ENCODE measurements at regions not wholly inside any gene's neighbourhood (a gene's known extent, or its start where the extent isn't known, plus 50 kb on each side); places are given as distances from the start of the nearest gene placed in this dataset.

DNA sequence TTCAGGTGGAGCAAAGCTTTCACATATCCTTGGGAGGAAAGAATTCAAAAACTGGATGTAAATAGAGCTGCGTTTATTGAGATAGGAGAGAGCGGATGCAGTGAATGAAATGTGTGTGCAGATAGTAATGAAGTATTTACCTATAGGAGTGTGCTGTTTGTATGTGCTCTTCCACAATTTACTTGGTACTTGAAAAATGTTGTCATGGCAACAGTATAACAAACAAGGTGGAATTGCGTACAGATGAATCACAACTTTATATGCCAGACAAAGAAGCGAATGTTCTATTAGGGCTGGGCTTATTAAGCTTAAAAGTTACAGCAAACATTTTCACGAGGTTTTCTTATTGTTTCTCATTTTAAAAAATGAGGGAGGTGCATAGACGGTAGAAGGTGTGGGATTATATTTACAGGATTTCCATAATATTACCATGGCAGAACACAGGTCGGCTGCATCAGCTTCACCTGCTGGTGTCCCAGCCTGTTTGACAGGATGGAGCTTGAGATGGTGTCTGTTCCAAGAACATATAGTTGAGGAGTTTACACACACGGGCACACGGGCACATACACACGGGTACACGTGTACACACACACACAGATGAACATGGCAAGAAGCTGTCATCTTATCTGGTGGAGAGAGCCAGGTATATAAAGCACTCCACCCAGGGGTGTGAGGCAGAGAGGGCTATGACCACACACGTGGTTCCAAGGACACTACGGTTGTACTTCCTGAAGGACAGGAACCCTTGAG lies 155.7 kb downstream of the RMI1 start:
- peak; percentile 52 for DNase-seq

DNA sequence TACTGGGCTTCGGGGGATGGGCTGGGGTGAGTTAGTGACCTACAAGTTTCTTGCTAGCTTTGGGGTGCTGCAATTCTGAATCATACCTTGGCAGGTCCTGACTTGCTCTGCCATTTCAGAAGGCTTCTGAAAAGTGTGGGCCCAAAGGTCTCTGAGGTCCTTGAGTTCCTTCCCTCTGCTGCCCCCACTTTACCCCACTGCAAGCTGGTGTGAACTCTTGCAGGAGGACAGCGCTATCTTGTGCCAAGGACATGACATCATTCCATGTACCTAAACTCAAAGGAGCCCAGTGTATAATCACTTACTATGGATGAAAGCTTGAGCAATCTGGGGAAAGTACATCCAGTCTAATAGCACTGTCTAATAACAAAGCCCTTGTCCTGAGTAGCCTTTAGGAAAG lies 157.4 kb downstream of the RMI1 start:
- no peak for DNase-seq

DNA sequence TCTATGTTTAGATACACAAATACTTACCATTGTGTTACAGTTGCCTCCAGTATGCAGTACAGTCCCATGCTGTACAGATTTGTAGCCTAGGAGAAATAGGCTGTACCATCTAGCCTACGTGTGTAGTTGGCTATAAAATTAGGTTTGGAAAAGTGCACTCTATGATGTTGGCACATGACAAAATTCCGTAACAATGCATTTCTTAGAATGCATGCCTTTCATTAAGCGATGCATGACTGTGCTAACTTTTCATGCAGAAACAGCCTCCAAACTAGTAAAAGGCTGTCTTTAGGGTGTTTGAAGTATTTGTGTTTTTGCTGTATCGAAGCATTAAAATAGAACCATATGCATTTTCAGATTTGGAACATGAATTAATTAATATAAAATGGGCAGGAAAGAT lies 157.9 kb downstream of the RMI1 start:
- no peak for DNase-seq

DNA sequence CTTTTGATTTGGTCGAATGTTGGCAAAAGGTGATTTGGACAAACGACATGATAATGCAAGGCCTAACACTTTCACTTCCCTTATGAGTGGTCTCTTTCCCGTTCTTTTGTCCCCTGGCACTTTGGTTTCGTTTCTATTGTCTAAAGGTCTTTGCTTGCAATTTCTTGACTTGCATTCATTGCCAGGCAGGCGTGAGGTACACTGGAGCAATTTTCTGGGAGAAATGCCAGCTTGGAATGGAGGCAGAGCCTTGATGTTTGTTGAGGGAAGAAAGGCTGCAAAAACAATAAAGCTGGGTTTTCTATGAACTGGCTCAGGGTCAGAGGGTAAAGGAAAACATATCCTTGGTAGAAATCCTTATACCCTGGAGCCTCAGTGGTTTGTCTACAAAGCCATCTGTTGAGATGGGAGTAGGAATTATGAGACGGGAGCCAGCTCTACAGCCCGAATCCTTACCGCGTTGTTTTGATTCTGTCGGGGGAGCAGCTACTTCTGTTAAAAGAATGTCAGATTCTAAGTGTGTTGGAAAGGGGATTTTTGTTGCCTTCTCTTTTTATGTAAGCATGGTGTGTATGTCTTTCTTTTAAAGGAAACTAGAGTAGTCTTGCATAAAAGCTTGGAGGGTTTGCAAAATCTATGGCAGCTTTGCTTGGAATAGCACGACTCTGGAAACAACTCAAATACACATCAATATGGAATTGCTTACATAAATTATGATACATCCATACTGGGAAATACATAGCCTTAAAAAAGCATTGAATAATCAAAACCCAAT lies 158.9 kb downstream of the RMI1 start:
- DNase-seq, result peak; percentile 94

DNA sequence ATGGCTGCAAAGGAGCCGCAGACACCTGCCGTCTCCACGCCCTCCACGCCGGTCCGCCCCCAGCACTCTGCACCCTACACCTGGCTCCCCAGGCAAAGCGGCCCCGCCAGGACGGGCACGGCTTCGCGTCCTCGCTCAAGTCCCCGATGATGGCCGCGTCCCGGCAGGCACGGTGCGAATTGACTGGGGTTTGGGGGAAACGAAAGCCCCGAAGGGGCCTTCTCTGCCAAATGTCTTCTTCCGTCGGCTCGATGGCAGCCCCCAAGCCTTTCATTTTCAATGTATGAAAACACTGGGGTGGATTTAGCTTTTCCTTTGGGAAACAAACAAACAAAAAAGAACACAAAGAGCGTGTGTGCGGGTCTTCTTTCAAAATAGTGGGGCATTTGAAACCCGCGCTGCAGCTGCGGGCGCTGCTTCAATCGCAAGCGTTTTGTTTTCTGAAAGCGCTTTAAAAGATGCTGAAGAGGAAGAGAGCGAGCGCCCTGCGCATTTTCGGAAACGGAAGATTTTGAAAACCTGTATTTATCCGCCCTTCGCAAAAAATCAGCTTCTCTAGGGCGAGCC lies 160.0 kb downstream of the RMI1 start:
- peak; percentile 76 for DNase-seq

DNA sequence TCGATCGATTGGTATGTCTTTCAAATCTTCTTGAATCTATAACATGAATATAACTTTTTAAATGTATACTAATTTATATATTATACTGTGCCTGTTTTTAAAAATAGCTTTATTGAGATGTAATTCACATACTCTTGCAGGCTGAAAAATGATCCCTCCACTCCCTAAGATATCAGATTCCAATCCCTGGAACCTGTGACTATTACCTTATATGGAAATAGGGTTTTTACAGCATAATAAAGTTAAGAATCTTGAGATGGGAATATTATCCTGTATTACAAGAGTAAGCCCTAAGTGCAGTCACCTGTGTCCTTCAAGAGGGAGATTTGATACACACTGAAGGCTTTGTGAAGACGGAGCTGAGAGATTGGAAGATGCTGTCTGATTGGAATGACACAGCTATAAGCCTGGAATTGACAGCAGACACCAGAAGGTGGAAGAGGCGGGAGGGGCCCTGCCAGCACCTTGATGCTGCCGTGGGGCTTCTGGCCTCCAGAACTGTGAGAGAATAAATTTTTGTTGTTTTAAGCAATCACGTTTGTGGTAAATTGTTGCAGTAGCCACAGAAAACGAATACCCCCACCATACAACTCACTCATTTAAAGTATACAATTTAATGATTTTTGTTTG lies 161.3 kb downstream of the RMI1 start:
- DNase-seq, result peak; percentile 32

DNA sequence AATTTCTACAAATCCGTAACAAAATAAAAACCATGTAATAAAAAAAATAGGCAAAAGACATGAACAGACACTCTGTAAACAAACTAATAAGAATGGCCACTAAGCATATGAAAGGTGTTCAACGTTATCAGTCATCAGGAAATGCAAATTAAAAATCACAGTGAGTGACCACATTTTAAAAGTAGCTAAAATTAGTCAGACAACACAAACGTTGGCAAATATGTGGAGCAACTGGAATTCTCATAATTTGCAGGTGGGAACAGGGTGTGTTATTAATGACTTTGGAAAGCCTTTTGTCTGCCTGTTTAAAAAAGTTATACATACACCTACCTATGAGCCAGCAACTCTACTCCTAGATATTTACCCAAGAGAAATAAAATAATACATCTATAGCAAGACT lies 164.4 kb downstream of the RMI1 start:
- DNase-seq, result no peak

DNA sequence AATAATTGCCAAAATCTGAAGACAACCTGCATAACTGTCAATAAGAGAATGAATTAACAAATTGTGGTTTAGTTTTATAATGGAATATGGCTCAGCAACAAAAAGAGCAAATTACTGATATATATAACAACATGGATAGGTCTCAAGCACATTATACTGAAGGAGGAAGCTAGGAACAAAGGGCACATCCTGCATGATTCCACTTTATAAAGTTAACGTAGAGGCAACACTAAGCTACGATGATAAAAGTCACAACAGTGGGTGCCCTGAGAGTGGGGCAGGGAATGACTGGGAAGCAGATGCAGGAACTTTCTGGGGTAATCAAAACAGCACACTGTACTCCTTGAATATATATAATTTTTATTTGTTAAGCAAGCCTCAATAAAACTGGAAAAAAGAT lies 165.2 kb downstream of the RMI1 start:
- no peak for DNase-seq

DNA sequence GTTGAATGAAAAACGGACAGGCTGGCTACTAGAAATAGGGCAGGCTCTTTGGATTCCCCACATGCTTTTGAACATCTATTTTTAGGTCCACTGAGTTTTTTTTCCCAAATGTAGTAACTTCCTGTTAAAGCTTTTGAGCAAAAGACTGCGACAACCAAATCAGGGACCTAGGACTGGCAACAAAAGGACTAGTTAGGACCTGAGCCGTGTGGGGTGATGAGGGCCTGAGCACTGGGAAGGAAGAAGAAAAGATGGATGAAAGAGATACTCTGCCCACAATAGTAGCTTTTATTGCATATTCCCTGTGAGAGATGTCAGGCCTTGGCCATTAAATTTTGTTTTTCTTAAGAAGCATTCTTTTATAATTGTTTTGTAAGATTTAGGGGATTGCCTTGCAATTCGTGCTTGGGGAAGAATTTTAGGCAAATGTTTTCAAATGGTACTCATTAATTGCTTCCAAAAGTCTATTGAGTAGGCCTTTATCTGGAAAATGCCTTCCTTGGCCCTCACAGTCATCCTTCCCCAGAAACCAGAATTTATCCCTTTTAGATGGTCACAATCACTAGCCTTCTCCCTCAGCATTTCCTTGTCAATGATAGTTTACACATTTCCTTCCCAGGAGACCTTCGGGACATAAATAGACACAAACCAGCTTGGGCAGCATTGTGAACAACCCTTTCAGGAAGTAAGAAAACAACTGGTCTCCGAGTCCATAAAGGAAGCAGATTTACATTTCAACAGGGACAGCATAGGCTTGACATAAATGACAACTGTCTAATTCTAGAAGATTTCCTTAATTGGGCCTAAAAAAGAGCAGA lies 166.5 kb downstream of the RMI1 start:
- DNase-seq, result no peak

DNA sequence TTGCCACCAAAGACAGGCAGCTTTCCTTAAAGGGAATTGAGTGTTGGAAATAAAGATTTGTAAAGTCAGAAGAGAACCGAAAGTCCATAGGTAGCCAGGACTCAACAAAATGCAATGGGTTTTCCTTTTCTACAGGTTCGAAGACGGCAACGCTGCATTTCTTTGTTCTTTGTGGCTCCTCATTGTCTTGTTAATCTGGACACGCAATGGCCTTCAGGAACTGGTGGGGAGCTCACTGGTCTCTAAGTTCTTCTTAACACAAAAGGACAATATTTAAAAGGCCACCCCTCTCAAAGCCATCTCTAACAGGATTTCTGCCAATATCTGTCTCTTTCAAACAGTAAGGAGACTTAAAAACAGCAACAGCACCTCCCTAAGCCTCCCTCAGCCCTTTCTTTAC lies 170.6 kb downstream of the RMI1 start:
- no peak for DNase-seq

DNA sequence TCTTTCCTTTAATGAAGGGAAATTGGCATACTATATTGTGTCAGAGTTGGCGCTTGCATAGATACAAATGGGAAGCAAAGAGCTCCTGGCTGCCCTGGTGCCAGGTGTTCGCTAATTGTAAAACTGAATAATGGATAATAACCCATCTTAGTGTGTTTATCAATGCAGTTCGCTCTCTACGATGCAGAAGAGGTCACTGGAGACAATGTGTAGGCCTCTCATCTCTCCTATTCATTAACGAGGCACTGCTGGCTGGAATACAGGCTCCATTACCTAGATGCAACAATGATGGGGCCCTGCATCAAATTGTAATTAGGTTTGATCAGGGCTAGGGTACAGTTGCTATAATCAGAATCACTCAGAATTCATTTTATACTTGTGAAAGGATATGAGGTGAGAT lies 171.0 kb downstream of the RMI1 start:
- peak; percentile 93 for DNase-seq

DNA sequence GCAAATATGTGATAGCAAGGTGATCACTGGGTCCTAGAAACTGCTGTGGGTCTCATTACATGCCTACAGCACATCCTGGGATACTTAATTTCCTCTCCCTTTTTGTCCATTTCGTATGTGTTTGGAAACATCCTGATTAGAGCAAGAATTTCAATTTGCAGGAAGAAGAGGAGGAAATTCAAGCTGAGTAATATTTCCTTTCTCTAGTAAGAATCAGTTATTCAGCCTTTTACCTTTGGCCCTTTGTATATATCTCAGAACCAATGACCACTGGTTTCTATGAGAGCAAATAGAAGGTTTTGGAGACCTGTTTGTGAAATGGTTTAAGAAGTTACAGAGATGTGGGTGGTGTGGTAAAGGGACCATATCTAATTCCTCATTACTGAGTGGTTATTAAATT lies 171.6 kb downstream of the RMI1 start:
- DNase-seq, result no peak

DNA sequence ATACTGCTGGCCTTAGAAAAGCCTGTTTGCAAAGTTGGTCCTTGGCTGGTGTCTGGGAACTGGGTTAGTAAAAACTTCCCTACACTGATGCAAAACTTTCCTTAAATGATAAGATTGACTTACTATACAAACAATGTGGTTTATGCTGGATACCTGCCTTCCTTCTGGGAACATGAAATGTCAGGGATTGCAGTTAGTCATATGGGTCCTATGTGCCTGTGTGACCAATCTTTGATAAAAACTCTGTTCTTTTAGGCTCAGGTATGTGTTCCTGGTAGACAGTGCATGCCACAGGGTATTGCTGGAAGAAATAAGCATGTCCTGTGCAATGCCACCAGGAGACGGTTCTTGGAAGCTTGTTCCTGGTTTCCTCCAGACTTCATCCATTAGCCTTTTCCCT lies 173.3 kb downstream of the RMI1 start:
- DNase-seq, result no peak

DNA sequence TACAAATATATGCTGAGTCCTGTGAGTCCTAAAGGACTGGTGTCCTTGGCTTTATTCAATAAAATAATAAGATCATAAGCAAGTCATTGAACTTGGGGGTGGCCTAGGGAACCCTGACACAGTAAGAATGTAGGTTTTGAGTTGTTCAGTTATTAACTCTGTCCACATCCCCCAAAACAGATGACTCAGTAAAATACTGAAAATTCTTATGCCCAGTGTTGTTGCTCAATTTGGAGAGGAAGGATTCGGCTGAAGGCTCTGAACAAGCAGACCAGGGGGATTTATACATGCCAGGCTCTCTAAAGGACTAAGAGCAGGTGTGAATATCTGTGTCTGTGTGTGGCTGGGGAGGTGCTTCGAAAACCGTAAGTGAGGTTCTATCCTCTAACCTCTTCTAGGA lies 173.7 kb downstream of the RMI1 start:
- no peak for DNase-seq

DNA sequence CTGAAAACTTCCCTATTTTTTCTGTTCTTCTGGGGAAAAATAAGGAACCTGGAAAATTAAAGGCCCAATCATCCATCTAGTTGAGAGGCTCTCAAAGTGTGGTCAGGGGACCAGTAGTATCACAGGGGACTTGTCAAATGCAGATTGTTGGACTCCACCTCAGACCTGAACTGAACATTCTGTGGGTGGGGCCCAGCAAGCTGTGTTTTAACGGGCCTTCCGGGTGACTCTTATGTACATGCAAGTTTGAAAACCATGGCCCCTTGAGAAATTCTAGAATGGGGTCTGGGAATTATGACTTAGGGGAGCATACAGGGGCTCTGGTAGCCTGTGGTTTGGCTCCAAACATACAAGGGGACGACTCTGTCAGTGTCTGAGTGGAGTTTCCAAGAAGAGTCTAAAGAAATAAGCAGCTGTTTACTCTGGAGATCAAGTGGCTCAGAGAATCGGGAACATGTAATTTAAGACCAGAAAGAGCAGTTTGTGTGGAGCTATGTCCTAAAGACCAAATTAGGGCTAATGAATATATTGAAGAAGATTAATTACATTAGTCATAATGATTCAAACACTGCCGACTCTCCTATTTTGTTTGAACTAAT lies 177.4 kb downstream of the SLC28A3 start:
- no peak for DNase-seq

DNA sequence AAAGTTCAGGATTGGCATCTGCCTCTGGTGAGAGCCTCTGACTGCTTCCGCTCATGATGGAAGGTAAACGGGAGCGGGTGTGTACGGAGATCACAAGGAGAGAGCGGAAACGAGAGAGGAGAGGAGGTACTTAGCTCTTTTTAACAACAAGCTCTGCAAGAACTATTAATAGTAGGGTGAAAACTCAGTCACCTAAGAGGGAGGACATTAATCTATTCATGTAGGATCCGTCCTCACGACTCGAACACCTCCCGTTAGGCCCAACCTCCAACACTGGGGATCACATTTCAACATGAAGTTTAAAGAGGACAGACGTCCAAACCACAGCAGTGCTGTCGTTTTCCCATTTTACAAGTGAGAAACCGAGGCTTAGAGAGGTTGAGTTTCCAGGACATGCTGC lies 173.7 kb downstream of the SLC28A3 start:
- no peak for DNase-seq

DNA sequence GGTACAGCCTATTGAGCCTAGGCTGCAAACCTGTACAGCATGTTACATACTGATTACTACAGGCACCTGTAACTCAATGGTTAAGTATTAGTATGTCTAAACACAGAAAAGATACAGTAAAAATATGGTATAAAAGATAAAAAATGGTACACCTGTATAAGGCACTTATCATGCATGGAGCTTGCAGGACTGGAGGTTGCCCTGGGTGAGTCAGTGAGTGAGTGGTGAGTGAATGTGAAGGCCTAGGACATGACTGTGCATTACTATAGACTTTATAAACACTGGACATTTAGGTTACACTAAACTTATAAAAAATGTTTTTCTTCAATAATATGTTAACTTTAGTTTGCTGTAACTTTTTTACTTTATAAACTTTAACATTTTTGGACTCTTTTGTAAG lies 171.3 kb downstream of the SLC28A3 start:
- DNase-seq, result no peak

DNA sequence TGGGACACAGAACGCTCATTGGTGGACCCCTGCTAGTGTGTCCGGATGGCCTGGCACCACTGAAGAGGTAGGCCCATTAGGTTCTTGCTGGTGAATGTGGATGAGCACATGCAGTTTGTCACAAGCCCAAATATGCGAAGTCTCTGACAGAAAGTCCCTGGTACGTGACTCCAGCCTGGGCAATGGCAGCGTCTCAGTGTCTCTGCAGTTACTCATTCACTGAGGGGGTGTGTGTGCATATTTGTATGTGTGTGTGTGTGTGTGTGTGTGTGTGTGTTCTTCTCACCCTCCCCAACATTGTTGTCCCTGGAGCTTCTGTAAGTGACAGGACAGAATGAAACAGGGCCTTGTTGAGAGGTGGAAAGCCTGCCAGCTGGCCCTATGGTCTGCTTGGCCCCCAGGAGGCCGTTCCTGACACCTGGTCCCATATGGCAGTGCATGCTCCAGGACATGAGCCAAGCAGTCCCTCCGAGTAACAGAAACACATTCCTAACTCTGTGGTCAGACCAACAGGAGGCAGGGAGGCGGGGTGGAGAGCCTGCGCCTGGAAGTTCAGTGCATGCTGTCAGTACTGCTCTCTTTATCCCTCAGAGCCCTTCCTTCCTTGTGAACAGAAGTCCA lies 169.9 kb downstream of the SLC28A3 start:
- no peak for DNase-seq

DNA sequence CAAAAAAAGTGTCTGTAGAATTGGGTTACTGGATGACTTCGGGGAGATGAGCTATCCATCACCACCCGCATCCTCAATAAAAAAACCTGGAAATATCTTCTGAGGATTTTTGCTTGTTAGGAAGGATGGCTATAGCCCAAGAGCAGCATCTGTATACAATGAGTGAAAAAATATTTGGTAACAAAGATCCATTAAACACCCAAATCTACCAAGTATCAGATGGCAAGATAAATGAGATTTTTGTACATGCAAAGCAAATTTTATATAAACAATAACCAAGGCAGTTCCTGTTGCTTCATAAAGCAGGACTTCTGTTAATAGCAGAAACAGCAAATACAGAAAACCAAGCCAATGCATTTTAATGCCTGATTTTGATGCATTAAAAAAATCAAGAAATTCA lies 166.6 kb downstream of the SLC28A3 start:
- no peak for DNase-seq

DNA sequence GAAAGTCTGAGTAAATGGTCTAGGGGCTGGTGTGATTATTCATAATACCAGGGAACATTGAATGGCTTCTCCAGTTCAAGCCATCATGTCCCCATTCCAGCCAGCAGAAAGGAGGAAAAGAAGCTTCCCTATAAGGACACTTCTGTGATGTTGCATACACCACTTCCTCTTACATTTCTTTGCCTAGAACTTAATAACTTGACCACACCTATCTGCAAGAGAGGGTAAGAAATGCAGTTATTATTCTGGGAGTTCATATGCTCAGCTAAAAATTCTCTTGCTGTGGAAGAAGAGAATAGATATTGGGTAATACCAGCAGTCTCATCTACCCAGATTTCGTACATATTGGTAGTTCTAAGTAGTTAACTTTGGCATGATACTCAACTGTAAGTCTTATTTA lies 166.1 kb downstream of the SLC28A3 start:
- DNase-seq, result no peak

DNA sequence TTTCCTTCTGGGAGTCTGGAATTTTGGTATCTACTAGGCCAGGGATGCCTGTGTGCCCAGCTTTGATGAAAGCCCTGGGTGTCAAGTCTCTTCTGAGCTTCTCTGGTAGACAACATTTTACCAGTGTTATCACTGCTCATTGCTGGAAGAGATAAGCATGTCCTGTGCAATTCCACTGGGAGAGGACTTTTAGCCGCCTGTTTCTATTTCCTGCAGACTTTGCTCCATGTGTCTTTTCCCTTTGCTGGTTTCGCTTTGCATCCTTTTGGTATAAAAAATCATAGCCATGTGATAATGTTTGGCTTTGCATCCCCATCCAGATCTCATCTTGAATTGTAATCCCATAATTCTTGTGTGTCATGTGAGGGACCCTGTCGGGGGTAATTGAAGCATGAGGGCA lies 163.2 kb downstream of the SLC28A3 start:
- DNase-seq, result no peak

DNA sequence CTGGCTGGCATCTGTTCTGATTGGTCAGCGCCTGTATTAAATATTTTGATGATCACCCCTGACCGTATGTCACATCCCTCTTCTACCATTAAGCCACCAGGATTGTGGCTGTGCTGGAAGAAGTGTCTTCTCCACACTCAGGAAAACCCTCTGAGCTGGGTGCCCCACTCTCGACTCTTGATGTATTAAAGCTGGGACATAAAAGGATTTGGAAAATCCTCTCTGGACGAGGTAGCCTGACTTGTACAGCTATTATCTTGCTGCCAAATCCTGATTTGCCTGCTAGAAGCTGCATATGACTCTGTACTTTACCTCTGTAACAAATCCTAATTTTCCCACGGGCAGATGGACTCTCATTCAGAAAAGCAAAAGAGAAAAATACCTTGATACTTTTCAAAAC lies 161.0 kb downstream of the SLC28A3 start:
- DNase-seq, result no peak

Measured in COR-L47 (cell line).